ENCODE measurements at regions not wholly inside any gene's neighbourhood (a gene's known extent, or its start where the extent isn't known, plus 50 kb on each side); places are given as distances from the start of the nearest gene placed in this dataset.
A peak's percentile ranks its signal among the peaks of the same experiment; 100 is the strongest.

- no peaks in the 10 kb centered on the region for H3K36me3 Mint-ChIP-seq (ENCODE audit: insufficient read depth in 1 of 3, low read depth in 3 of 3)
- H3K27ac ChIP-seq (ENCODE audit: insufficient read length, low read depth, low read length): no peak overlapping the region
- no peaks in the 10 kb centered on the region for H4K20me1 ChIP-seq (ENCODE audit: control insufficient read depth, insufficient read depth, insufficient read length)
- no peak overlapping the region for H3K4me3 Mint-ChIP-seq
- H3K4ac ChIP-seq (ENCODE audit: low read depth, low read length): no peak overlapping the region
- no peak overlapping the region for H2BK120ac ChIP-seq (ENCODE audit: low read depth, low read length, poor library complexity, severe bottlenecking)
- H2BK15ac ChIP-seq (ENCODE audit: low read depth, low read length): no peak overlapping the region
- no peaks in the 10 kb centered on the region for H3K4me1 ChIP-seq (ENCODE audit: insufficient read depth, low read length)
- H3K18ac ChIP-seq (ENCODE audit: insufficient read length, low read depth, low read length): no peak overlapping the region
- H2BK12ac ChIP-seq (ENCODE audit: insufficient read length, low read depth, low read length): no peak overlapping the region
- H2BK20ac ChIP-seq (ENCODE audit: low read depth, low read length, poor library complexity, severe bottlenecking): no peak overlapping the region
- H3K23me2 ChIP-seq (ENCODE audit: insufficient read length, low read depth, low read length, poor library complexity, severe bottlenecking): no peaks in the 10 kb centered on the region
- WGBS (ENCODE audit: extremely low coverage, insufficient read length, low lambda C conversion rate): no CpG with 5 or more reads among the region's 27 CpGs
- no peak overlapping the region for H2BK5ac ChIP-seq (ENCODE audit: insufficient read length, low read length)
- no peak overlapping the region for H3K9ac ChIP-seq (ENCODE audit: extremely low read depth, insufficient read length, low read length)
- no peak overlapping the region for H3K27ac Mint-ChIP-seq
- no peak overlapping the region for H3K23ac ChIP-seq (ENCODE audit: insufficient read length, low read depth, low read length)
- H3K27me3 Mint-ChIP-seq (ENCODE audit: low read depth): peaks cover 29% of the 10 kb centered on the region
- peaks cover 0 to 2% of the 10 kb centered on the region in 2 experiments; a peak in 3 of 5 replicates for H3K9me3 Mint-ChIP-seq
- H4K5ac ChIP-seq (ENCODE audit: insufficient read length, low read depth, low read length): no peak overlapping the region
- DNase-seq: peak; percentile 28
- no peak overlapping the region for H3T11ph ChIP-seq (ENCODE audit: low read length)
- H2AK5ac ChIP-seq (ENCODE audit: insufficient read length, low read length): no peak overlapping the region
- no peaks in the 10 kb centered on the region for H3K79me1 ChIP-seq (ENCODE audit: insufficient read depth, low read depth, low read length, poor library complexity, severe bottlenecking)
- no peak overlapping the region for H4K91ac ChIP-seq (ENCODE audit: insufficient read length, low read depth, low read length)
- no peak overlapping the region for H3K56ac ChIP-seq (ENCODE audit: insufficient read length, low read depth, low read length)
- H2AFZ ChIP-seq (ENCODE audit: low read length): no peak overlapping the region
- H3K9me3 ChIP-seq (ENCODE audit: control insufficient read depth, low read depth, low read length): no peaks in the 10 kb centered on the region
- H3K4me1 Mint-ChIP-seq: peaks cover 0 to 8% of the 10 kb centered on the region in 2 experiments; a peak in 2 of 4 replicates
- H3K27me3 ChIP-seq (ENCODE audit: insufficient read depth, low read length): no peaks in the 10 kb centered on the region
- H3K14ac ChIP-seq (ENCODE audit: insufficient read depth, low read length): no peak overlapping the region
- TF ChIP-seq CTCF (conservative IDR thresholded peaks at IDR 0.05): no peak
- H3K4me2 ChIP-seq (ENCODE audit: insufficient read depth, insufficient read length, low read length): no peak overlapping the region
- H4K8ac ChIP-seq (replicated peaks; ENCODE audit: insufficient read length, low read depth, low read length): no peak overlapping the region
- H3K79me2 ChIP-seq (ENCODE audit: insufficient read depth, low read length): no peaks in the 10 kb centered on the region
Observed at GRCh38 chr2:873651-874580, 76.7 kb upstream of the SNTG2 start.

Measured in H9 (cell line).